Naive thymus-derived CD4-positive, alpha-beta T cell (primary cell): ENCODE measurements at regions not wholly inside any gene's neighbourhood (a gene's known extent, or its start where the extent isn't known, plus 50 kb on each side); places are given as distances from the start of the nearest gene placed in this dataset.
"Not testable (repeated sequence)": the region's sequence is repeated elsewhere in the genome, so short reads cannot be mapped to it uniquely, and the experiment has no call there.

Source experiments
- ATAC-seq: fragments of 150-1000 bp; cut with Tn5 transposase; 2 replicates; pipeline ENCODE4 v1.10.0; 2021; ENCODE audit warnings: mild to moderate bottlenecking, moderate library complexity
- CTCF ChIA-PET: fragments of 350-600 bp; sonication (Branson Sonifier 250); formaldehyde crosslinking; loops from one replicate; lab custom pipeline; 2021; ENCODE audit warnings: antibody characterized with exemption; lab: Charles Lee
- POLR2A ChIA-PET: fragments of 350-600 bp; sonication (Branson Sonifier 250); formaldehyde crosslinking; loops from one replicate; lab custom pipeline; 2021; ENCODE audit warnings: antibody characterized with exemption, inconsistent platforms; lab: Charles Lee
- DNase-seq, 9 donors: peaks; one replicate each; pipeline versions ENCODE4 v3.0.0 to v3.0.0-alpha.2; 2020 to 2022; ENCODE audit warnings: mixed read lengths in 1 of 9
- H3K27ac ChIP-seq: one replicate; pipeline ENCODE4 v1.7.0; 2013; ENCODE audit warnings: mild to moderate bottlenecking, low read depth, low read length, moderate library complexity
- H3K27me3 ChIP-seq, 2 donors: one replicate each; pipeline ENCODE4 v1.7.0; 2013; ENCODE audit warnings: low read length in 2 of 2, mild to moderate bottlenecking in 2 of 2, moderate library complexity in 2 of 2; ENCODE audit not compliant: control insufficient read depth in 2 of 2, insufficient read depth in 2 of 2
- H3K36me3 ChIP-seq, 3 experiments: 1 replicate in 2 of 3; 2 replicates in 1 of 3; pipeline ENCODE4 v1.7.0; 2013; ENCODE audit warnings: low read length in 3 of 3, mild to moderate bottlenecking in 3 of 3, moderate library complexity in 1 of 3; ENCODE audit not compliant: insufficient read depth in 3 of 3, control insufficient read depth in 2 of 3
- H3K4me1 ChIP-seq, 2 donors: one replicate each; pipeline ENCODE4 v1.7.0; 2013; ENCODE audit warnings: low read length in 2 of 2, mild to moderate bottlenecking in 2 of 2, moderate library complexity in 1 of 2; ENCODE audit not compliant: control insufficient read depth in 2 of 2, insufficient read depth in 2 of 2
- H3K4me3 ChIP-seq: 2 replicates; pipeline ENCODE4 v1.7.0; 2013; ENCODE audit warnings: mild to moderate bottlenecking, low read length
- H3K9me3 ChIP-seq, 3 experiments: 1 replicate in 2 of 3; 2 replicates in 1 of 3; pipeline ENCODE4 v1.7.0; 2013; ENCODE audit warnings: low read length in 3 of 3; ENCODE audit not compliant: control insufficient read depth in 2 of 3
- H3K27ac Mint-ChIP-seq, 9 donors: one replicate each; pipeline ENCODE4 v1.8.0; 2020 to 2022; ENCODE audit warnings: mixed read lengths in 9 of 9, mild to moderate bottlenecking in 8 of 9, moderate library complexity in 5 of 9, inconsistent platforms in 2 of 9
- H3K27me3 Mint-ChIP-seq, 5 donors: one replicate each; pipeline ENCODE4 v1.8.0; 2021 to 2022; ENCODE audit warnings: mixed read lengths in 5 of 5, mild to moderate bottlenecking in 1 of 5
- H3K36me3 Mint-ChIP-seq, 5 donors: one replicate each; pipeline ENCODE4 v1.8.0; 2020 to 2022; ENCODE audit warnings: mixed read lengths in 5 of 5, mild to moderate bottlenecking in 3 of 5, inconsistent platforms in 1 of 5
- H3K4me1 Mint-ChIP-seq, 7 donors: one replicate each; pipeline ENCODE4 v1.8.0; 2020 to 2022; ENCODE audit warnings: mixed read lengths in 7 of 7, mild to moderate bottlenecking in 3 of 7, inconsistent platforms in 1 of 7
- H3K4me3 Mint-ChIP-seq, 10 donors: one replicate each; pipeline ENCODE4 v1.8.0; 2020 to 2022; ENCODE audit warnings: mild to moderate bottlenecking in 10 of 10, mixed read lengths in 10 of 10, moderate library complexity in 6 of 10, inconsistent platforms in 2 of 10
- H3K9me3 Mint-ChIP-seq, 11 donors: one replicate each; pipeline ENCODE4 v1.8.0; 2020 to 2022; ENCODE audit warnings: mixed read lengths in 11 of 11, mild to moderate bottlenecking in 4 of 11, inconsistent platforms in 1 of 11, moderate library complexity in 1 of 11
- intact Hi-C, 2 donors: fragments of 100-400 bp; cut with micrococcal nuclease; formaldehyde crosslinking; loops; one replicate each; pipeline ENCODE4 v1.15.1; 2023

DNA sequence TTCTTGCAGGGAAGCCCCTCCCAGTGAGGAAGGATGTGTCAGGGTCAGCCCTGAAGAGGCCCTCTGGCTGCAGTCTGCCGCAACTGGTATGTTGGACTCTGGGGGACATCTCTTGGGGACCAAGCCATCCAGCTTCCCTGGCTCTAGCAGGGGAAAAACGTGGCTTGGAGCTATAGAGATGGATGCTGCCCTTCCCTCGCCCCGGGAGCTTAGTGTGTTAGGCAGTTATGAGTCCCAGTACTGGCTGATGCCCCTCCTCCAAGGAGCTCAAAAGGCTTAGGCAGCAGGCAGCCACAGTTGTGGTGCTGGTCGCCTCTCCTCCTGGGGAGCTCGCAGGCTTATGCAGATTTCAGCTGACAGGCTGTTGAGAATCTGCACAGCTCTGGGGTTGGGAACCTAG, 353.1 kb upstream of the GBE1 start:
- no peaks in the 10 kb centered on the region for H3K4me1 Mint-ChIP-seq
- POLR2A ChIA-PET, result no interaction called here
- Histone ChIP-seq H3K27me3 (no peaks in the 10 kb centered on the region), H3K4me1 (no peaks in the 10 kb centered on the region), H3K36me3 (no peaks in the 10 kb centered on the region), H3K4me3 (no peak overlapping the region), H3K9me3 (no peaks in the 10 kb centered on the region), H3K27ac (no peak overlapping the region)
- CTCF ChIA-PET, result no interaction called here
- H3K9me3 Mint-ChIP-seq, result peaks cover 4 to 32% (median 19%) of the 10 kb centered on the region in 11 donors
- ATAC-seq (no peak), DNase-seq (no peak)
- H3K27ac Mint-ChIP-seq, result no peak overlapping the region
- peaks cover 0 to 9% (median 0%) of the 10 kb centered on the region in 5 donors for H3K27me3 Mint-ChIP-seq
- intact Hi-C loops, result no loop called here
- peaks cover 0 to 6% (median 0%) of the 10 kb centered on the region in 5 donors for H3K36me3 Mint-ChIP-seq
- H3K4me3 Mint-ChIP-seq, result no peak overlapping the region

DNA sequence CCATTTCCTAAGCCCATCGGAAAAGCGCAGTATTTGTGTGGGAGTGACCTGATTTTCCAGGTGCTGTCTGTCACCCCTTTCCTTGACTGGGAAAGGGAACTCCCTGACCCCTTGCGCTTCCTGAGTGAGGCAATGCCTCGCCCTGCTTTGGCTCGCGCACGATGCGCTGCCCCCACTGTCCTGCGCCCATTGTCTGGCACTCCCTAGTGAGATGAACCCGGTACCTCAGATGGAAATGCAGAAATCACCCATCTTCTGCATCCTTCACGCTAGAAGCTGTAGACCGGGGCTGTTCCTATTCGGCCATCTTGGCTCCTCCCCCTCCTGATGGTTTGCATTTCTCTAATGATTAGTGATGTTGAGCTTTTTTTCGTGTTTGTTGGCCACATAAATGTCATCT, 349.3 kb upstream of the GBE1 start:
- H3K9me3 ChIP-seq, H3K27me3 ChIP-seq, intact Hi-C loops, DNase-seq, POLR2A ChIA-PET, H3K27me3 Mint-ChIP-seq, H3K4me1 ChIP-seq, H3K4me1 Mint-ChIP-seq, H3K4me3 ChIP-seq, CTCF ChIA-PET, H3K27ac ChIP-seq, H3K27ac Mint-ChIP-seq, H3K4me3 Mint-ChIP-seq, ATAC-seq, H3K36me3 ChIP-seq, H3K36me3 Mint-ChIP-seq: not testable (repeated sequence)
- H3K9me3 Mint-ChIP-seq, result peaks cover 7 to 30% (median 19%) of the 10 kb centered on the region in 11 donors

DNA sequence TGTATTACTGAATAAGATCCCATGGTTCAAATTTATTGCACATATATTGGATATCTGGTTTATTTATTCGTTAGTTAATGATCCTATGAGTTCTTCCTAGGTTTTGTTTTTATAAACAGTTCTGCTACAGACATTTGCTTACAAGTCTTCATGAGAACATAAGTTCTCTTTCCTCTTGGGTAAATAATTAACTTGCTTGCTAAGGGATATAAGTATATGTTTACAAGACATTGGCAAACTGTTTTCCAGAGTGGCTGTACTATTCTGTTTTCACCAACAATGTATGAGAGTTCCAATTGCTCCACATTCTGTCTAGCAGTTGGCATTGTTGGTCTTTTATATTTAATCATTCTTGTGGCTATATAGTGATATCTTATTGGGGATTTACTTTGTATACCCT, 341.8 kb upstream of the GBE1 start:
- POLR2A ChIA-PET, result no interaction called here
- Histone ChIP-seq H3K27me3 (no peaks in the 10 kb centered on the region), H3K36me3 (no peaks in the 10 kb centered on the region), H3K9me3 (no peaks in the 10 kb centered on the region), H3K4me3 (no peak overlapping the region), H3K4me1 (no peaks in the 10 kb centered on the region), H3K27ac (no peak overlapping the region)
- no peaks in the 10 kb centered on the region for H3K4me1 Mint-ChIP-seq
- H3K27ac Mint-ChIP-seq, result no peak overlapping the region
- DNase-seq (no peak), ATAC-seq (no peak)
- peaks cover 0 to 5% (median 3%) of the 10 kb centered on the region in 11 donors for H3K9me3 Mint-ChIP-seq
- H3K27me3 Mint-ChIP-seq, result no peaks in the 10 kb centered on the region
- intact Hi-C loops, result no loop called here
- no peak overlapping the region for H3K4me3 Mint-ChIP-seq
- CTCF ChIA-PET, result no interaction called here
- no peaks in the 10 kb centered on the region for H3K36me3 Mint-ChIP-seq

DNA sequence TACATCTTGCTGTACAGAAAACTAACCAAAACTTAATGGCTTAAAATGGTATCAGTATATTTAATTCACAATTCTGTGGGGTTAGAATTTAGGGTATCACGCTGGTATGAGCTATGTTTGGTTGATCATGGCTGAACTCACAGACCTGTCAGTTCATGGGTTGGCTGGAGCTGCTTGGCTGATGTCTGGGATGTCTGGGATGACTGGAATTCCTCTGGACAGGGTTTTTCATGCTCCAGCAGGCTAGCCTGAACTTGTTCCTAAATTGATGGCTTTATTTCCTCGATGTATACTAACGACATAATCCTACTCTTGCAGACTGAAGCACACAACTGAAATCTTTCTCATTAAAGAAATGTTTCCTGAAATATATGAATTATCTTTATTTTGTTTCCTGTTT, 338.9 kb upstream of the GBE1 start:
- intact Hi-C loops, result no loop called here
- CTCF ChIA-PET, result no interaction called here
- Mint-ChIP-seq H3K9me3 (peaks cover 0 to 5% (median 2%) of the 10 kb centered on the region in 11 donors), H3K4me1 (no peaks in the 10 kb centered on the region), H3K36me3 (no peaks in the 10 kb centered on the region), H3K27me3 (no peaks in the 10 kb centered on the region), H3K27ac (no peak overlapping the region), H3K4me3 (no peak overlapping the region)
- DNase-seq (no peak), ATAC-seq (no peak)
- H3K9me3 ChIP-seq, result no peaks in the 10 kb centered on the region
- H3K27me3 ChIP-seq, result no peaks in the 10 kb centered on the region
- H3K4me1 ChIP-seq, result no peaks in the 10 kb centered on the region
- no peak overlapping the region for H3K27ac ChIP-seq
- POLR2A ChIA-PET, result no interaction called here
- no peaks in the 10 kb centered on the region for H3K36me3 ChIP-seq
- H3K4me3 ChIP-seq, result no peak overlapping the region

DNA sequence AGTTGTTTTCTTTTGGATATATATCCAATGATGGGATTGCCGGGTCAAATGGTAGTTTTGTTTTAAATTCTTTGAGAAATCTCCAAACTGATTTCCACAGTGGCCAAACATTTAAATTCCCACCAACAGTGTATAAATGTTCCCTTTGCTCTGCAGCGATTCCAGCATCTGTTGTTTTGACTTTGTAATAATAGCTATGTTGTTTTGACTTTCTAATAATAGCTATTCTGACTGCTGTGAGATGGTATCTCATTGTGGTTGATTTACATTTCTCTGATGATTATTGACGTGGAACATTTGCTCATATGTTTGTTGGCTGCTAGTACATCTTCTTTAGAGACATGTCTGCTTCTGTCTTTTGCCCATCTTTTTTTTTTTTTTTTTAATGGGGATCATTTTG, 332.2 kb upstream of the GBE1 start:
- H3K4me1 ChIP-seq, result no peaks in the 10 kb centered on the region
- Mint-ChIP-seq H3K36me3 (no peaks in the 10 kb centered on the region), H3K27me3 (no peaks in the 10 kb centered on the region), H3K4me1 (peaks cover 0 to 1% (median 0%) of the 10 kb centered on the region in 7 donors), H3K4me3 (no peak overlapping the region), H3K9me3 (peaks cover 0 to 6% (median 3%) of the 10 kb centered on the region in 11 donors), H3K27ac (no peak overlapping the region)
- intact Hi-C loops, result no loop called here
- no peaks in the 10 kb centered on the region for H3K27me3 ChIP-seq
- DNase-seq (no peak), ATAC-seq (no peak)
- H3K27ac ChIP-seq, result no peak overlapping the region
- no peaks in the 10 kb centered on the region for H3K9me3 ChIP-seq
- ChIA-PET POLR2A (no interaction called here), CTCF (no interaction called here)
- no peaks in the 10 kb centered on the region for H3K36me3 ChIP-seq
- no peak overlapping the region for H3K4me3 ChIP-seq

DNA sequence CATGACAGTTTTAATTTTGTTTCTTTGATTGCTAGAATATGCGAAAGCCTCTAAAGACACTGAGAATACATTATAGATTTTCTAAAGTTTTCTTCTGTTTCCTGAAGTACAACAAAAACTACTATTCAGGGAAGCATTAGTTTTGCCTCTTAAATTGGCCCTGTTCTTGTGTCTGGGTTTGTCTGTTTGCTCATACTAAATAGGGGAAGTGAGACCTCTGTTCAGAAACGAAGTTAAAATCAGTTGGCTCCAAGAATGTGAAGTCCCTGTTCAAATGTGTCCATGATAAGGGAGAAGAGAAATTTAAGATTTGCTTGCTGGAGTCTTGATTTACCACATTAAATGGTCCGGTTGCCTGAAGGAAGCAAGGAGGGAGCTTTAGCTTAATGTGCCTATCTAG, 327.3 kb upstream of the GBE1 start:
- no peaks in the 10 kb centered on the region for H3K9me3 ChIP-seq
- Mint-ChIP-seq H3K4me3 (no peak overlapping the region), H3K27me3 (no peaks in the 10 kb centered on the region), H3K4me1 (peaks cover 0 to 1% (median 0%) of the 10 kb centered on the region in 7 donors), H3K27ac (no peak overlapping the region), H3K36me3 (no peaks in the 10 kb centered on the region), H3K9me3 (peaks cover 0 to 6% (median 3%) of the 10 kb centered on the region in 11 donors)
- no peaks in the 10 kb centered on the region for H3K4me1 ChIP-seq
- DNase-seq, result no peak
- H3K36me3 ChIP-seq, result no peaks in the 10 kb centered on the region
- ChIA-PET POLR2A (no interaction called here), CTCF (no interaction called here)
- no peak overlapping the region for H3K27ac ChIP-seq
- ATAC-seq, result no peak
- H3K4me3 ChIP-seq, result no peak overlapping the region
- intact Hi-C loops, result no loop called here
- no peaks in the 10 kb centered on the region for H3K27me3 ChIP-seq

DNA sequence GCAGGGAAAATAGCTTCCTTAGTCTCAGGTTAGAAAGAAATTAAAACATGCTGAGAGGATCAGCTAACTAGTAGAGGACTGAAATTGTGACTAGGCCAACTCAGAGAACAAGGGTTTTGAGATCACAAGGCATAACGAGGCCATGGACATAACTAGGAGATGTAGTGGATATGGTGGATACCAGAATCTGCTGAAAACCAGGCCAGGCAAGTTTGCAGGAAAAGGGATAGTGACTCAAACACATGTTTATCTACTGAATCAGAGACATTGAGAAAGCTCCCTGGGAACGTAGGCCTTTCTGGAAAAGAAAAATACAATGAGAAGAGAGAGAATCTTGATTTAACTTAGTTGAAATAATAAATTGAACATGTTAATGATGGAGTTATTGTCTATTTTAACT, 326.5 kb upstream of the GBE1 start:
- intact Hi-C loops, result no loop called here
- Mint-ChIP-seq H3K4me3 (no peak overlapping the region), H3K9me3 (peaks cover 0 to 6% (median 0%) of the 10 kb centered on the region in 11 donors), H3K27ac (no peak overlapping the region), H3K4me1 (peaks cover 0 to 1% (median 0%) of the 10 kb centered on the region in 7 donors), H3K36me3 (no peaks in the 10 kb centered on the region), H3K27me3 (no peaks in the 10 kb centered on the region)
- Histone ChIP-seq H3K27ac (no peak overlapping the region), H3K4me3 (no peak overlapping the region), H3K4me1 (no peaks in the 10 kb centered on the region), H3K36me3 (no peaks in the 10 kb centered on the region), H3K27me3 (no peaks in the 10 kb centered on the region), H3K9me3 (no peaks in the 10 kb centered on the region)
- CTCF ChIA-PET, result no interaction called here
- ATAC-seq, result no peak
- POLR2A ChIA-PET, result no interaction called here
- no peak for DNase-seq
